ENCODE measurements at regions not wholly inside any gene's neighbourhood (a gene's known extent, or its start where the extent isn't known, plus 50 kb on each side); places are given as distances from the start of the nearest gene placed in this dataset.

- no peaks in the 10 kb centered on the region for H3K9me3 Mint-ChIP-seq (ENCODE audit: unreplicated experiment)
- no peak for DNase-seq
- H3K36me3 Mint-ChIP-seq (ENCODE audit: unreplicated experiment): no peaks in the 10 kb centered on the region
Observed at GRCh38 chr6:92124200-92124651, 1295.1 kb downstream of the EPHA7 start.

GRCh38 chr6:92122746-92123145, 1296.6 kb downstream of the EPHA7 start:
- TF ChIP-seq CTCF (IDR thresholded peaks at IDR 0.05; ENCODE audit: partially characterized antibody, unreplicated experiment): peak; percentile 40
- H3K36me3 Mint-ChIP-seq (ENCODE audit: unreplicated experiment): no peaks in the 10 kb centered on the region
- no peak for DNase-seq
- H3K9me3 Mint-ChIP-seq (ENCODE audit: unreplicated experiment): no peaks in the 10 kb centered on the region
- peaks cover 9% of the 10 kb centered on the region for H3K4me1 Mint-ChIP-seq (ENCODE audit: low read depth, unreplicated experiment)
- no peak overlapping the region for H3K4me3 Mint-ChIP-seq (ENCODE audit: unreplicated experiment)
- H3K27me3 Mint-ChIP-seq (ENCODE audit: unreplicated experiment): no peaks in the 10 kb centered on the region
- no peak overlapping the region for H3K27ac Mint-ChIP-seq (ENCODE audit: unreplicated experiment)

More at GRCh38 chr6:92124200-92124651, 1295.1 kb downstream of the EPHA7 start:
- no peak for TF ChIP-seq CTCF (IDR thresholded peaks at IDR 0.05; ENCODE audit: partially characterized antibody, unreplicated experiment)
- Mint-ChIP-seq H3K4me3 (ENCODE audit: unreplicated experiment) (no peak overlapping the region), H3K27ac (ENCODE audit: unreplicated experiment) (peak overlapping the region; percentile 40), H3K4me1 (ENCODE audit: low read depth, unreplicated experiment) (peaks cover 9% of the 10 kb centered on the region), H3K27me3 (ENCODE audit: unreplicated experiment) (no peaks in the 10 kb centered on the region)

- Mint-ChIP-seq H3K27ac (ENCODE audit: unreplicated experiment) (no peak overlapping the region), H3K27me3 (ENCODE audit: unreplicated experiment) (no peaks in the 10 kb centered on the region), H3K9me3 (ENCODE audit: unreplicated experiment) (no peaks in the 10 kb centered on the region), H3K36me3 (ENCODE audit: unreplicated experiment) (no peaks in the 10 kb centered on the region), H3K4me3 (ENCODE audit: unreplicated experiment) (no peak overlapping the region), H3K4me1 (ENCODE audit: low read depth, unreplicated experiment) (peaks cover 7% of the 10 kb centered on the region)
- TF ChIP-seq CTCF (IDR thresholded peaks at IDR 0.05; ENCODE audit: partially characterized antibody, unreplicated experiment): no peak
- DNase-seq: no peak
Observed at GRCh38 chr6:92121228-92121627, 1298.1 kb downstream of the EPHA7 start.

- DNase-seq: no peak
- Mint-ChIP-seq H3K4me1 (ENCODE audit: low read depth, unreplicated experiment) (peaks cover 2% of the 10 kb centered on the region), H3K4me3 (ENCODE audit: unreplicated experiment) (no peak overlapping the region), H3K9me3 (ENCODE audit: unreplicated experiment) (no peaks in the 10 kb centered on the region), H3K36me3 (ENCODE audit: unreplicated experiment) (no peaks in the 10 kb centered on the region), H3K27me3 (ENCODE audit: unreplicated experiment) (no peaks in the 10 kb centered on the region), H3K27ac (ENCODE audit: unreplicated experiment) (no peak overlapping the region)
- TF ChIP-seq CTCF (IDR thresholded peaks at IDR 0.05; ENCODE audit: partially characterized antibody, unreplicated experiment): no peak
Observed at GRCh38 chr6:92117800-92118199, 1301.6 kb downstream of the EPHA7 start.

- Mint-ChIP-seq H3K4me3 (ENCODE audit: unreplicated experiment) (no peak overlapping the region), H3K27ac (ENCODE audit: unreplicated experiment) (no peak overlapping the region), H3K36me3 (ENCODE audit: unreplicated experiment) (no peaks in the 10 kb centered on the region), H3K27me3 (ENCODE audit: unreplicated experiment) (no peaks in the 10 kb centered on the region), H3K9me3 (ENCODE audit: unreplicated experiment) (no peaks in the 10 kb centered on the region), H3K4me1 (ENCODE audit: low read depth, unreplicated experiment) (peaks cover 2% of the 10 kb centered on the region)
- no peak for DNase-seq
- no peak for TF ChIP-seq CTCF (IDR thresholded peaks at IDR 0.05; ENCODE audit: partially characterized antibody, unreplicated experiment)
Observed at GRCh38 chr6:92114797-92115196, 1304.6 kb downstream of the EPHA7 start.

Measured in glutamatergic neuron (in vitro differentiated cells).